ENCODE measurements at regions not wholly inside any gene's neighbourhood (a gene's known extent, or its start where the extent isn't known, plus 50 kb on each side); places are given as distances from the start of the nearest gene placed in this dataset.

GRCh38 chr7:157073335-157073734, 62.9 kb upstream of the MNX1 start:
- Histone ChIP-seq H3K9me3 (peaks cover 7% of the 10 kb centered on the region; the same call in 1 of the 2 replicates), H3K4me3 (ENCODE audit: low read depth, low read length) (no peak overlapping the region), H3K27me3 (replicated peaks; ENCODE audit: control insufficient read depth, insufficient read depth, low read length) (peaks cover 1% of the 10 kb centered on the region; the same call in 1 of the 2 replicates), H3K36me3 (ENCODE audit: control insufficient read depth, insufficient read depth, low read length) (no peaks in the 10 kb centered on the region), H3K4me1 (no peaks in the 10 kb centered on the region)
- Mint-ChIP-seq H3K4me1 (ENCODE audit: low read depth, unreplicated experiment) (no peaks in the 10 kb centered on the region), H3K4me3 (ENCODE audit: unreplicated experiment) (no peak overlapping the region), H3K27ac (ENCODE audit: unreplicated experiment) (no peak overlapping the region), H3K9me3 (ENCODE audit: unreplicated experiment) (no peaks in the 10 kb centered on the region), H3K36me3 (ENCODE audit: insufficient read depth, unreplicated experiment) (no peaks in the 10 kb centered on the region), H3K27me3 (ENCODE audit: insufficient read depth, unreplicated experiment) (peaks cover 2% of the 10 kb centered on the region)
- POLR2A ChIA-PET, result no interaction called here
- intact Hi-C loops (cut with micrococcal nuclease; ENCODE audit: unreplicated experiment), result no loop called here
- BruUV-seq (replicated peaks), result no TSS peak
- TF ChIP-seq CTCF (IDR thresholded peaks at IDR 0.05; ENCODE audit: insufficient read depth in 1 of 2, low read depth in 1 of 2, low read length in 1 of 2, severe bottlenecking in 1 of 2, unreplicated experiment in 1 of 2), result no peak
- CTCF ChIA-PET, result no interaction called here
- no peak for DNase-seq

GRCh38 chr7:157073949-157074624, 63.6 kb upstream of the MNX1 start:
- CTCF ChIA-PET, result no interaction called here
- Histone ChIP-seq H3K9me3 (peaks cover 7% of the 10 kb centered on the region; the same call in 1 of the 2 replicates), H3K4me1 (no peaks in the 10 kb centered on the region), H3K36me3 (ENCODE audit: control insufficient read depth, insufficient read depth, low read length) (no peaks in the 10 kb centered on the region), H3K4me3 (ENCODE audit: low read depth, low read length) (no peak overlapping the region), H3K27me3 (replicated peaks; ENCODE audit: control insufficient read depth, insufficient read depth, low read length) (peaks cover 1% of the 10 kb centered on the region; the same call in 1 of the 2 replicates)
- H3K27ac Mint-ChIP-seq (ENCODE audit: unreplicated experiment), result no peak overlapping the region
- H3K9me3 Mint-ChIP-seq (ENCODE audit: unreplicated experiment), result no peaks in the 10 kb centered on the region
- H3K27me3 Mint-ChIP-seq (ENCODE audit: insufficient read depth, unreplicated experiment), result peaks cover 2% of the 10 kb centered on the region
- no peaks in the 10 kb centered on the region for H3K4me1 Mint-ChIP-seq (ENCODE audit: low read depth, unreplicated experiment)
- BruUV-seq (replicated peaks), result no TSS peak
- TF ChIP-seq CTCF (IDR thresholded peaks at IDR 0.05; ENCODE audit: insufficient read depth in 1 of 2, low read depth in 1 of 2, low read length in 1 of 2, severe bottlenecking in 1 of 2, unreplicated experiment in 1 of 2), result no peak
- no peaks in the 10 kb centered on the region for H3K36me3 Mint-ChIP-seq (ENCODE audit: insufficient read depth, unreplicated experiment)
- POLR2A ChIA-PET, result no interaction called here
- intact Hi-C loops (cut with micrococcal nuclease; ENCODE audit: unreplicated experiment), result no loop called here
- DNase-seq, result no peak
- H3K4me3 Mint-ChIP-seq (ENCODE audit: unreplicated experiment), result no peak overlapping the region

GRCh38 chr7:157076466-157076865, 62.3 kb upstream of the UBE3C start:
- no peaks in the 10 kb centered on the region for H3K9me3 Mint-ChIP-seq (ENCODE audit: unreplicated experiment)
- H3K27me3 Mint-ChIP-seq (ENCODE audit: insufficient read depth, unreplicated experiment), result no peaks in the 10 kb centered on the region
- Histone ChIP-seq H3K36me3 (ENCODE audit: control insufficient read depth, insufficient read depth, low read length) (no peaks in the 10 kb centered on the region), H3K27me3 (replicated peaks; ENCODE audit: control insufficient read depth, insufficient read depth, low read length) (peaks cover 1% of the 10 kb centered on the region; the same call in 1 of the 2 replicates), H3K4me3 (ENCODE audit: low read depth, low read length) (no peak overlapping the region), H3K9me3 (peaks cover under 1% of the 10 kb centered on the region; the same call in 1 of the 2 replicates), H3K4me1 (no peaks in the 10 kb centered on the region)
- intact Hi-C loops (cut with micrococcal nuclease; ENCODE audit: unreplicated experiment), result no loop called here
- no peaks in the 10 kb centered on the region for H3K4me1 Mint-ChIP-seq (ENCODE audit: low read depth, unreplicated experiment)
- no peak for TF ChIP-seq CTCF (IDR thresholded peaks at IDR 0.05; ENCODE audit: insufficient read depth in 1 of 2, low read depth in 1 of 2, low read length in 1 of 2, severe bottlenecking in 1 of 2, unreplicated experiment in 1 of 2)
- no peaks in the 10 kb centered on the region for H3K36me3 Mint-ChIP-seq (ENCODE audit: insufficient read depth, unreplicated experiment)
- no peak overlapping the region for H3K27ac Mint-ChIP-seq (ENCODE audit: unreplicated experiment)
- ChIA-PET POLR2A (no interaction called here), CTCF (no interaction called here)
- no peak for DNase-seq
- no TSS peak for BruUV-seq (replicated peaks)
- no peak overlapping the region for H3K4me3 Mint-ChIP-seq (ENCODE audit: unreplicated experiment)
